Esophagus (tissue), 2 donors: ENCODE measurements at regions not wholly inside any gene's neighbourhood (a gene's known extent, or its start where the extent isn't known, plus 50 kb on each side); places are given as distances from the start of the nearest gene placed in this dataset.

ENCODE experiments used
- H3K27ac ChIP-seq, 2 donors: one replicate each; pipeline ENCODE4 v1.5.1; 2013; ENCODE audit warnings: low read depth in 2 of 2, mild to moderate bottlenecking in 2 of 2, inconsistent platforms in 1 of 2, low read length in 1 of 2, moderate library complexity in 1 of 2
- H3K27me3 ChIP-seq, 2 donors: one replicate each; pipeline ENCODE4 v1.6.1; 2013; ENCODE audit warnings: low read length in 2 of 2, control low read depth in 1 of 2, mild to moderate bottlenecking in 1 of 2; ENCODE audit not compliant: insufficient read depth in 2 of 2, control insufficient read depth in 1 of 2
- H3K36me3 ChIP-seq, 2 donors: one replicate each; pipeline ENCODE4 v1.6.1; 2013; ENCODE audit warnings: low read length in 1 of 2; ENCODE audit not compliant: control insufficient read depth in 2 of 2, insufficient read depth in 2 of 2
- H3K4me1 ChIP-seq, 2 donors: one replicate each; pipeline ENCODE4 v1.6.1; 2013; ENCODE audit warnings: low read length in 1 of 2; ENCODE audit not compliant: control insufficient read depth in 2 of 2, insufficient read depth in 2 of 2
- H3K4me3 ChIP-seq, 2 donors: one replicate each; pipeline ENCODE4 v1.5.1; 2013; ENCODE audit warnings: low read length in 2 of 2, mild to moderate bottlenecking in 2 of 2, low read depth in 1 of 2, moderate library complexity in 1 of 2
- H3K9me3 ChIP-seq, 2 donors: one replicate each; pipeline ENCODE4 v1.6.1; 2013; ENCODE audit warnings: mild to moderate bottlenecking in 2 of 2, low read depth in 1 of 2, low read length in 1 of 2, moderate library complexity in 1 of 2; ENCODE audit not compliant: control insufficient read depth in 2 of 2, insufficient read depth in 1 of 2
- WGBS, 2 donors: extraction: QIAGEN DNeasy Blood & Tissue Kit; methylation state at CpG; one replicate each; pipeline ENCODE4 v1.1.7; 2013; 5-methylcytosine and 5-hydroxymethylcytosine counted together
- donor health status: healthy with polysubstance abuse.
- donor health status: Bipolar disorder and iron deficiency.

- no peaks in the 10 kb centered on the region for H3K4me1 ChIP-seq
- H3K9me3 ChIP-seq, result peaks cover 0 to 2% of the 10 kb centered on the region in 2 donors
- H3K27ac ChIP-seq, result no peak overlapping the region
- WGBS, 2 donors, result 57% methylated on average over 3 of the region's 3 CpGs
- H3K36me3 ChIP-seq, result no peaks in the 10 kb centered on the region
- no peak overlapping the region for H3K4me3 ChIP-seq
- no peaks in the 10 kb centered on the region for H3K27me3 ChIP-seq
These were observed 253.5 kb upstream of the GATB start for GRCh38 chr4:152014280-152014679.

GRCh38 chr4:152011469-152011868 is 250.7 kb upstream of the GATB start:
- H3K36me3 ChIP-seq, result no peaks in the 10 kb centered on the region
- H3K27ac ChIP-seq, result no peak overlapping the region
- peaks cover 0 to 2% of the 10 kb centered on the region in 2 donors for H3K9me3 ChIP-seq
- no peak overlapping the region for H3K4me3 ChIP-seq
- WGBS, 2 donors, result 81 to 85% methylated on average over 7 of the region's 7 CpGs
- H3K4me1 ChIP-seq, result no peaks in the 10 kb centered on the region
- no peaks in the 10 kb centered on the region for H3K27me3 ChIP-seq

GRCh38 chr4:152010710-152011079 is 249.9 kb upstream of the GATB start:
- Histone ChIP-seq H3K4me1 (no peaks in the 10 kb centered on the region), H3K27me3 (no peaks in the 10 kb centered on the region)
- WGBS, 2 donors, result 35 to 44% methylated on average over 2 of the region's 2 CpGs

GRCh38 chr4:152009983-152010709 is 249.3 kb upstream of the GATB start:
- no peak overlapping the region for H3K4me3 ChIP-seq
- peaks cover 0 to 2% of the 10 kb centered on the region in 2 donors for H3K9me3 ChIP-seq
- no peaks in the 10 kb centered on the region for H3K4me1 ChIP-seq
- no peak overlapping the region for H3K27ac ChIP-seq
- WGBS, 2 donors, result 50 to 52% methylated on average over 8 of the region's 8 CpGs
- no peaks in the 10 kb centered on the region for H3K27me3 ChIP-seq
- no peaks in the 10 kb centered on the region for H3K36me3 ChIP-seq

More at GRCh38 chr4:152010710-152011079, 249.9 kb upstream of the GATB start:
- H3K4me3 ChIP-seq, result no peak overlapping the region
- H3K36me3 ChIP-seq, result no peaks in the 10 kb centered on the region
- no peak overlapping the region for H3K27ac ChIP-seq
- H3K9me3 ChIP-seq, result peaks cover 0 to 2% of the 10 kb centered on the region in 2 donors

GRCh38 chr4:152009031-152009670 is 248.3 kb upstream of the GATB start:
- H3K27me3 ChIP-seq, result no peaks in the 10 kb centered on the region
- whole genome bisulfite sequencing, 2 donors, result 83 to 93% methylated on average over 6 of the region's 6 CpGs
- no peaks in the 10 kb centered on the region for H3K4me1 ChIP-seq
- H3K9me3 ChIP-seq, result peaks cover 0 to 2% of the 10 kb centered on the region in 2 donors
- no peaks in the 10 kb centered on the region for H3K36me3 ChIP-seq
- H3K27ac ChIP-seq, result no peak overlapping the region
- H3K4me3 ChIP-seq, result no peak overlapping the region

GRCh38 chr4:152007111-152007510 is 246.3 kb upstream of the GATB start:
- Histone ChIP-seq H3K9me3 (no peaks in the 10 kb centered on the region), H3K4me1 (no peaks in the 10 kb centered on the region), H3K4me3 (no peak overlapping the region), H3K27me3 (no peaks in the 10 kb centered on the region), H3K27ac (no peak overlapping the region), H3K36me3 (no peaks in the 10 kb centered on the region)
- 77 to 88% methylated on average over 3 of the region's 3 CpGs for WGBS, 2 donors

GRCh38 chr4:152004801-152005200 is 244.0 kb upstream of the GATB start:
- Histone ChIP-seq H3K27me3 (no peaks in the 10 kb centered on the region), H3K27ac (no peak overlapping the region), H3K4me1 (no peaks in the 10 kb centered on the region), H3K4me3 (no peak overlapping the region), H3K9me3 (no peaks in the 10 kb centered on the region), H3K36me3 (no peaks in the 10 kb centered on the region)
- WGBS, 2 donors, result 73 to 84% methylated on average over 7 of the region's 7 CpGs

- Histone ChIP-seq H3K4me1 (no peaks in the 10 kb centered on the region), H3K9me3 (no peaks in the 10 kb centered on the region), H3K27ac (no peak overlapping the region), H3K4me3 (no peak overlapping the region), H3K27me3 (no peaks in the 10 kb centered on the region), H3K36me3 (no peaks in the 10 kb centered on the region)
These were observed 239.7 kb upstream of the GATB start for GRCh38 chr4:152000518-152000917.

GRCh38 chr4:151998723-151999122 is 237.9 kb upstream of the GATB start:
- Histone ChIP-seq H3K4me1 (no peaks in the 10 kb centered on the region), H3K27me3 (no peaks in the 10 kb centered on the region), H3K9me3 (no peaks in the 10 kb centered on the region), H3K27ac (no peak overlapping the region), H3K36me3 (no peaks in the 10 kb centered on the region), H3K4me3 (no peak overlapping the region)
- WGBS, 2 donors, result 84 to 88% methylated on average over 9 of the region's 9 CpGs

GRCh38 chr4:151997461-151997860 is 236.7 kb upstream of the GATB start:
- no peaks in the 10 kb centered on the region for H3K9me3 ChIP-seq
- H3K4me1 ChIP-seq, result no peaks in the 10 kb centered on the region
- no peak overlapping the region for H3K27ac ChIP-seq
- H3K27me3 ChIP-seq, result no peaks in the 10 kb centered on the region
- 90 to 96% methylated on average over 2 of the region's 2 CpGs for WGBS, 2 donors
- no peaks in the 10 kb centered on the region for H3K36me3 ChIP-seq
- no peak overlapping the region for H3K4me3 ChIP-seq
